HG03045 (cell line): ENCODE measurements at regions not wholly inside any gene's neighbourhood (a gene's known extent, or its start where the extent isn't known, plus 50 kb on each side); places are given as distances from the start of the nearest gene placed in this dataset.
A peak's percentile ranks its signal among the peaks of the same experiment; 100 is the strongest.
"Not testable (repeated sequence)": the region's sequence is repeated elsewhere in the genome, so short reads cannot be mapped to it uniquely, and the experiment has no call there.

Source experiments
- ATAC-seq: cut with Tn5 transposase; IDR thresholded peaks from one replicate; pipeline ENCODE4 v1.9.1; 2021; ENCODE audit warnings: mild to moderate bottlenecking, moderate library complexity; ENCODE audit not compliant: unreplicated experiment

- ATAC-seq, result not testable (repeated sequence)
Observed at GRCh38 chr14:106750089-106750488, 1223.7 kb downstream of the TMEM121 start.

GRCh38 chr14:106753751-106754150, 1227.4 kb downstream of the TMEM121 start:
- ATAC-seq, result not testable (repeated sequence)

GRCh38 chr14:106757444-106757843, 1231.1 kb downstream of the TMEM121 start:
- ATAC-seq, result not testable (repeated sequence)

GRCh38 chr14:106761886-106762816, 1235.8 kb downstream of the TMEM121 start:
- ATAC-seq, result not testable (repeated sequence)

GRCh38 chr14:106764968-106765369, 1238.6 kb downstream of the TMEM121 start:
- ATAC-seq, result peak; percentile 48

GRCh38 chr14:106766145-106766544, 1239.8 kb downstream of the TMEM121 start:
- ATAC-seq, result no peak

- ATAC-seq, result not testable (repeated sequence)
Observed at GRCh38 chr14:106766551-106767277, 1240.3 kb downstream of the TMEM121 start.

- not testable (repeated sequence) for ATAC-seq
Observed at GRCh38 chr14:106768230-106768629, 1241.8 kb downstream of the TMEM121 start.

GRCh38 chr14:106768972-106769700, 1242.8 kb downstream of the TMEM121 start:
- not testable (repeated sequence) for ATAC-seq

- ATAC-seq, result not testable (repeated sequence)
Observed at GRCh38 chr14:106770158-106770672, 1243.8 kb downstream of the TMEM121 start.

- not testable (repeated sequence) for ATAC-seq
Observed at GRCh38 chr14:106774889-106775480, 1248.6 kb downstream of the TMEM121 start.

GRCh38 chr14:106776395-106776983, 1250.1 kb downstream of the TMEM121 start:
- no peak for ATAC-seq

- no peak for ATAC-seq
Observed at GRCh38 chr14:106778986-106779385, 1252.6 kb downstream of the TMEM121 start.

GRCh38 chr14:106786697-106787096, 1260.3 kb downstream of the TMEM121 start:
- no peak for ATAC-seq

- no peak for ATAC-seq
Observed at GRCh38 chr14:106787626-106788025, 1261.2 kb downstream of the TMEM121 start.

- ATAC-seq, result no peak
Observed at GRCh38 chr14:106788534-106788933, 1262.2 kb downstream of the TMEM121 start.

GRCh38 chr14:106789318-106789717, 1262.9 kb downstream of the TMEM121 start:
- ATAC-seq, result no peak

- peak; percentile 53 for ATAC-seq
Observed at GRCh38 chr14:106790189-106791036, 1264.0 kb downstream of the TMEM121 start.

GRCh38 chr14:106792543-106792942, 1266.2 kb downstream of the TMEM121 start:
- ATAC-seq, result no peak
